ENCODE measurements at regions not wholly inside any gene's neighbourhood (a gene's known extent, or its start where the extent isn't known, plus 50 kb on each side); places are given as distances from the start of the nearest gene placed in this dataset.
"Not testable (repeated sequence)": the region's sequence is repeated elsewhere in the genome, so short reads cannot be mapped to it uniquely, and the experiment has no call there.

DNA sequence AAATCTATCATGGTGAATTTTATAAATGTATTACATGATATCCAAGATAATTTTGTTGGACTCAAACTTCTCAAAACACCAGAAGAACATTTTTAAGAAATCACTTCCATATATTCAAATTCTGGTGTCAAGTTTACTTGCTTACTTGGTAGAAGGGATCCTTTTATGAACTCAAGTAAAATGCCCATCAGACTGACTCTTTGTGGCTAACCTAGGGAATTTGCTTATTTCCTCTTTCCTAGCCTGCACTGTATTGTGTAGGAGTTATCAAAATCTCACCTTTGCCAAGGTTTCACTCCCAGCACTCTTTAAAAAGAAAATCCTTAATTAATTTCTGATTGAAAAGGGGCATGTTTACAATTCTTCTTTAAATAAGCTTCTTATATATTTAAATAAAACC, 196.5 kb downstream of the DUSP6 start:
- no peak for DNase-seq (ENCODE audit: low spot score)

GRCh38 chr12:89154743-89155499, 197.4 kb downstream of the DUSP6 start:
- DNase-seq (ENCODE audit: low spot score) = no peak

DNA sequence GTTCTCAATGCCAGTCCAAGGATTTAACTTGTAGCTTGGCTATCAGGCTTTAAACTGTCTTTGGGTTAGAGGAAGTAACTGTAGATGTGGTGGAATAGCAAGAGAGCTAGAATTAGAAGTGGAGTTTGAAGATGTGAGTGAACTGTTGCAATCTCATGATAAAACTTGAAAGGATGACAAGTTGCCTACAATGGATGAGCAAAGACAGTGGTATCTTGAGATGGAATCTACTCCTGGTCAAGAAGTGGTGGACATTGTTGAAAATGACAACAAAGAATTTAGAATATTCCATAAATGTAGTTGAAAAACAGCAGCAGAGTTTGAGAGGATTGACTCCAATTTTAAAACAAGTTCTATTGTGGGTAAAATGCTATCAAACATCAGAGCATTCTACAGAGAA, 199.0 kb downstream of the DUSP6 start:
- no peak for DNase-seq (ENCODE audit: low spot score)

DNA sequence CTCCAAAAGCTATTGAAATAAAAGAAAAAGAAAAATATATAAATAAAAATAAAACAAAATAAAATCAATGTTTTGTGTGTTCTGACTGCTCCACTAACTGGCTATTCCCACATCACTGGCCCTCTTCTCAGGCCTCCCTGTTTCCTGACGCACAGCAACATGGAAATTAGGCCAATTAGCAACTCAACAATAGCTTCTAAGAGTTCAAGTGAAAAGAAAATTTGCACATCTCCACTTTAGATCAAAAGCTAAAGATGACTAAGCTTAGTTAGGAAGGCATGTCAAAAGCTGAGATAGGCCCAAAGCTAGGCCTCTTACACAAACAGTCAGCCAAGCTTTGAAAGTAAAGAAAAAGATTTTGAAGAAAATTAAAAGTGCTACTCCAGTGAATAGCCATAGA, 200.8 kb downstream of the DUSP6 start:
- no peak for DNase-seq (ENCODE audit: low spot score)

DNA sequence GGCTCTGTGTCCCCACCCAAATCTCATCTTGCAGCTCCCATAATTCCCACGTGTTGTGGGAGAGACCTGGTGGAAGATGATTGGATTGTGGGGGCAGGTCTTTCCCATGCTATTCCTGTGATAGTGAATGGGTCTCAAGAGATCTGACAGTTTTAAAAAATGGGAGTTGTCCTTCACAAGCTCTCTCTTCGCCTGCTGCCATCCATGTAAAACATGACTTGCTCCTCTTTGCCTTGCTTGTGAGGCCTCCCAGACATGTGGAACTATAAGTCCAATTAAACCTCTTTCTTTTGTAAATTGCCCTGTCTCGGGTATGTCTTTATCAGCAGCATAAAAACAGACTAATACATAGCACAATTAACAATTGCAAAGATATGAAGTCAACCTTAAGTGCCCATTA, 201.5 kb downstream of the DUSP6 start:
- DNase-seq (ENCODE audit: low spot score) = not testable (repeated sequence)

DNA sequence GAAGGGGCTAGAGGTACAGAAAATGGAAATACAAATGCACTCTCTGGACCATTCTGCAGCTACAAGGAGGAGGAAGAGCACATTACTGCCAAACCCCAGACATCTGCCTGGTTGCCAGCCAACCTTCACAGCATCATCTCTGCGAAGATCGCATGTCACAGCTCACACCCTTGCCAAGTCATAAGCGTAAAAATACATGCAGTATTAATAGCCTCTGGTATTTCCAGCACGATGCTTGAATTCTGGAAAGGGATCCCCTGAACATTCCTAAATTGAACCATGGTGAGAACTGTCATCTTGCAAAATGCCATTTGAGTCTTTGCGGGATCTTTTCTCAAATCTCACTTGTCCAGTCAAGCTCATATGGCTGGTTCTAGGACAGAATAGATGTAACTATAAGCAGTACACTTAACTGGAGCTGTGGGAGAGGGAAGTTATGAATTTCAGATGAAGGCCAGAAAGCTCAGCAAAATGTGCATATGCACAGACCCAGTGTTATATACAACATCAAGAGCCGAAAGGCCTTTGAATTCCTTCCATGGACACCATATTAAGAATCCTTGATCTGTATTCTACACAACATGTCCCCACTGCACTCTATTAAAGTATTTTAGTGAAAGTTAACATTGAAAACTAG, 211.6 kb downstream of the DUSP6 start:
- peak; percentile 72 for DNase-seq (ENCODE audit: low spot score)

DNA sequence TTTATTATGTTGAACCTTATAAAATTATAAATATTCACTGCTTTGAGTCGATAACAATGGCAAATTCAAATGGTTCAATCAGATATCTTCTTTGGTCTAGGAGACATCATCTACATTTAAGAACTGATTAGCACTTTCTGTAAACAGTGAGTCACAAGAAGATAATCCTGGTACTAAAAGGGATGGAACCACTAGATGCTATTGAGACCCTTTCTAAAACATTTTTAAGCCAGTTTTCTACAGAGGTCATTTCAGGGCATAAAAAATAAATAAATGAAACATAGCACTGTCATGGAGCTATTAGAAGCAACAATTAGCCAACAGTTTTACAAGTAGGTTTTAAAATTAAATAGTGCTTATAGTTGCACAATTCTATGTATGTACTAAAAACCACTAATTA, 212.2 kb downstream of the DUSP6 start:
- DNase-seq (ENCODE audit: low spot score) = no peak

- DNase-seq (ENCODE audit: low spot score) = no peak
These were observed 212.9 kb downstream of the DUSP6 start for GRCh38 chr12:89139390-89139789.

- DNase-seq (ENCODE audit: low spot score) = no peak
These were observed 214.1 kb downstream of the DUSP6 start for GRCh38 chr12:89138048-89138852.

DNA sequence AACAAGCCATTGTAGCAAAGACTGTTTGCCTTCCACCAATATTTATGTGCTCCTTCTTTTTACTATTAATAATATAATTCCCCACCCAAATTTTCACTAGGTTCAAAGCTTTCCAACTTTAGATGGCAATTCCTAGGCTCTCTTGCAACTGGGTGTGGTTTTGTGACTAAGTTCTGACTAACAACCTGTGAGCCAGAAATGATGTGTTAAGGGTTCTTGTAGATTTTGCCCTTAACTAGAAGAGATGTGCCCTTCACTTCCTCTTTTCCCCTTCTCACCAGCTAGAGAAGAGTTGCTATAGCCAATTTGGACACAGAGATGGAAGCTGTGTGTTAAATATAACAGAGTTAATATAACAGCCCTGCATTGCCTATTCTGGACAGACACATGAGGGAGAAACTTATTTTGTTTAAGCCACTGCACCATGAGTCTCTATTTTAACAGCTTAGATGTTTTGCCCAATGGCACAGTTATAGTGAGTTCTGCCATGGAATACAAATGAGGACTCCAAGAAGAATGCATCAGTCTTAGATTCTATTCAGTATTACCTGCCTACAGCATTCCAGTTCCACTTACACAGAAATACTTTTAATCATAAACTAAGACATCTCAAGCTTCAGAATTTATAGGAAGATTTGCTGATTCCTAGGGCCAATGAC, 216.2 kb downstream of the DUSP6 start:
- no peak for DNase-seq (ENCODE audit: low spot score)

DNA sequence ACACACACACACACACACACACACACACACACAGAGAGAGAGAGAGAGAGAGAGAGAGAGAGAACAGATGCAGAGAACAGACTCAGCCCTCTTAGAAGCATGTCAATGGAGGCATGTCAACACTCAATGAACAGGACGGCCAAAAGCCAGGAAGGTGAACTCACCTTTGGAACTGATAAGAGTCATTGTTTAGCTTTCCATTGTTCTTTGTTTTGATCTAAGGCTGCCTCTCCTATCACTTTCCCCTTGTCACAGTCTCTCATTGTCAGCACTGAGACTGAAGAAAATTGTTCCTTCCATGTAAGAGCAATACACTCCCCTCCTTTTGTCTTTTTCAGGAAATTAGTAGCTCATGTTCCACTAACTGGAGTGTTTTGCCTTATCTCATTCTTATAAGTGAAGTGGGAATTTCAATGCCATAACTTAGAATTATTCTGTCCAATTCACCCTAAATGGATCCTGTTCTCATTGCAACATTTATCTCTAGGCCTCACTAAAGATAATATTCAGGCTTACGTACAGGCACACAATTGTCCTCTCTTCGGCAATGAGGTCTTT, 218.0 kb downstream of the DUSP6 start:
- DNase-seq (ENCODE audit: low spot score) = no peak

DNA sequence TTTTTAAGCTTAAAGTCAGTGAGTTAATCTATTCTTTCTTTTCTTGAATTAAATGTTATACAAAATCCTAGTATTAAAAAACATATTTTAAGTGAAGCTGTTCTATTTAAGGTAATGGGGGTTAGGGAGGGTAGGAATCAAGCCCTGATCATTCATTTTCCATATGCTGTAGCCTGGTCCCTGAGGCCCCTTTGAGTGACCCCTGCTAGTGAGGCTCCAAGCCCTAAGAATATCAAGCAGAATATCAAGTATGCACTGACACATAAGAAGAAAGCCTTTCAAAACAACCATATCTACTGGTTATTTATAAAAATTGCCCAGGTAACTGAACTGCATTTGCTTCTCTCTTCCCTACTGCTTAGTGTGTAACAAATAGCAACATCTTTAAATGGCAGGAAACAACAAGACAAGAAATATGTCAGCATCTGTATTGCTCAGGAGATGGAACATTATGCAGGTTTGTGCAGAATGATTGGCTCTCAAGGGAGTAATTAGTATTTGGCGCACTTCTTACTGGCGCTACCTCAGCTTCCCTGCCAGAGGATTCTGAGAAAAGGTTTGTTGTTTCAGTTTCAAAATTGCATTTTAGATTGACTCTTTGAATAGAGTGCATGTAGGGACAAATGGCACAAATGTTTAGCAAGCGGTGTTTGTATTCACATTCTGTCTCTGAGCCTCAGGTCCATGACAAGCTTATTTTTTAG, 223.0 kb downstream of the DUSP6 start:
- no peak for DNase-seq (ENCODE audit: low spot score)

- DNase-seq (ENCODE audit: low spot score) = no peak
These were observed 225.6 kb downstream of the DUSP6 start for GRCh38 chr12:89126712-89127111.

DNA sequence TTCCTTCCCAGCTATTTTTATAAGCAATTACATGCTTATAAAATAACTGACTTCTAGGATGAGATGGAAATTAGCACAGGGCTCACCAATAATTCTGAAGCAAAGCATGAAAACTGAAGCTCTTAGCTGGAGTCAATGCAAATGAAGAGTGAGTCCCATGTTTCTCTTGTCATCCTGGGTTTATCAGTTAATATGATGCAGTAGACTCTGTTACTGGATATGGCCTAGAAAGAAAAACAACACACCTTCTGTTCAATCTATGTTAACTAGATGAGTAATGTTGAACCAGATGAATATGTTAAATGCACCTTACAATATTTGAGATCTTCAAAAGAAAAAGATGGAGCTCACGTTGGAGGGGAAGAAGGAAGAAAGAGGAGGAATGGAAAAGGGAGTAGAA, 229.4 kb downstream of the DUSP6 start:
- no peak for DNase-seq (ENCODE audit: low spot score)

DNA sequence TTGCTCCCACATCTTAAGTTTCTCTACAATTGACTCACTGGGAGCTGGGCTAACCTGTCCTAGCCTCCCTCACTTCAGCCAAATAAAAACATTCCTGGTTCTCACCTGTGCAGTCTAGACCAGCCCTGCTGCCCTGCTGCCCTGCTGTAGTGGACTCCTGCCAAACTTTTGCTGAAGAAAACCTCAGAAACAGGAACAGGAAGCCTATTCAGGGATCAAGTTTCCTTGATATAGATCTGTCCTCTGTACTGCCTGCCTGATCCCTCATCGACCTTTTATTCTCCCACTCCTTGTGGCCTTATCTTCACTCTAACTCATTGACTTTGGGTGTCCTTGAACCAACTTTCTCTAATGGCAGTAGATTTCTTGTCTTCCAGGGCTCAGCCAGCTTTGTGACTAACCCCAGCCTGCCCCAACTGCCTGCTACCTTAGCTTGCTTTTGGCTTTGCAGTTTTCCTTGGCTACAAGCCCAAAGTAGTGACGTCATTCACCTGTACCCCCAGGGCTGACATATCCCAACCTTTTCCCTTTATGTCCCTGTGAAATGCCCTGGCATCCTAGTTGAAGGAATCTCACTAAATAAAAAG, 234.8 kb downstream of the DUSP6 start:
- no peak for DNase-seq (ENCODE audit: low spot score)

DNA sequence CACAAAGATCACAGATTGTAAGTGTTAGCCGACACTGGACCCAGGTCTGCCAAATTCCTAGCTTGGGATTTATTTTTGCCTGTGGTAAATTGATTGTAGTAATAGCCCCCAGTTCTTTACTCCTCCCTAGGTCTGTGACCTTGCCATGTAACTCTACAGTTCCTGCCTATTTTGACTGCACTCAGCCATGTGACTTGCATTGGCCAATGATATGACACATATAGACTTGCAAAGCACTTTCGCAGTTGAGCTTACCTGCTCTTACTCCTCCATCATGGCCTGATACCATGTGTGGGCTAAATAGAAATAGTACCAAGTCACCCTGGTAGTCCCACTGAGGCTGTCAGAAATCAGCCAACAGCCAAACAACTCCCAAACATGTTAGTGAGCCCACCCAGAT, 240.3 kb downstream of the DUSP6 start:
- no peak for DNase-seq (ENCODE audit: low spot score)

DNA sequence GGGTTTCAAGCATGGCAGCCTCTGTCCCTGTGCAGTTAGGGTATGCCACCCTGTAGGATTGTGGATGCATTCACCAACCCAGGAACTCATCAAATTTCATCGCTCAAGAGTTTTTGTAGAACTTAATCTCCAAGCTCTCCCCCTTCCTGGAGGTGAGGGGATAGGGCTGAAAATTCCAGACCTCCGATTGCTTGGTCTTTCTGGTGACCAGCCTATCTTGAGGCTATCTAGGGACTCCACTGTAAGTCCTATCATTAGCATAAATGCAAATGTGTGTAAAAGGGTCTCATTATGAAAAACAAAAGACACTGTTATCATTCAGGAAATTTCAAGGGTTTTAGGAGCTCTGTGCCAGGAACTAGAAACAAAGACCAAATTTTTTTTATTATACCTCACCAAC, 244.0 kb downstream of the DUSP6 start:
- DNase-seq (ENCODE audit: low spot score) = no peak

DNA sequence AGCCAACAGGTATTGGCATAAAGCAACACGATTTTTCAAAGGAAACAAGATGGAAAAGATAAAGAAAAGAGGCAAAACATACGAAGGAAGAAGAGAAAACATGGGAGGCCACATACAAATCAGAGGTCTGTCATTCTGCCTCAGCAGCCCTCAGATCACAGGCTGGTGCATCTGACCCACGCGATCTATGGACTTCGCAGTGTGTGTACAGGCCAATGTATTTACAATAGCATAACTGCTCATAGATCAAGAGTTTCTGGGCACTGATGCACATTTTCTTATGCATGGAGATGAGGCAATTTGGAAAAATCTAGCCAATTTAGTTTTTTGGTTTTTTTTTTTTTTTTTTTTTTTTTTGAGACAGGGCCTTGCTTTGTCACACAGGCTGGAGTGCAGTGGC, 245.4 kb downstream of the DUSP6 start:
- DNase-seq (ENCODE audit: low spot score) = no peak

DNA sequence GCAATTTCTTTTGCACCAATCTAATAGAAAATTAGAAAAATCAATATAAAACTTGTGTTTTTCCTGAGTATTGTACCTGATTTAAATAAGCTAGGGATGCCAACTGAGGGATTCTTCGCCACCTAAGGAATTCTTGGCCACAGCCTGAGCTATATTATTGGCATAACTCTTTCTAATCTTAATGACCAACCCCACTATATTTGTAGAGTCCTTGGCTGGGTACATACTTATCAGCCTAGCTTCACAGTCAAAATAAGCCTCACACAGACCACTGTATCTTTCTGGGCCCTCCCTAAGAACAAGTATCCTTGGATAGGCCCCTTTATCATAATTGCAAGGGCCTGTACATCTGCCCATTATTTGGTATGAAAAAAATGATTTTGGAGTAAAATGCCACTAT, 247.1 kb downstream of the DUSP6 start:
- no peak for DNase-seq (ENCODE audit: low spot score)

DNA sequence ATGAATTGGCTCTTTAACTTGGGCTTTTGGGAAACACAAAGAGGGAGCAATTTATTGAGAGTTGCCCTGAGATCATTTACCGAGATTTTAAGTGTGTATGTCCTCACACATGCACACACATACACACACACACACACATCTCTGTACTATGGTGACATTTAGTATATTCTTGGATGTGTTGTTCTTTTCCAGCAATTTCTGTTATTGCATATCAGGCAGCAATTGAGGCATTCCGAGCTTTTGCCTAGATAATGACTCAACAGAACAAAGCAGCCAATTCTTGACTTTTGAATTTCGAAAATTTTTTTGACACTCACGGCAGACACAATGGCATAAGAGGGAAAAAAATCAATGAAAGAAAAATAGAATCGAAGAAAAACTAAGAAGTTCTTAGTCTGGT, 248.5 kb downstream of the DUSP6 start:
- DNase-seq (ENCODE audit: low spot score) = no peak

DNA sequence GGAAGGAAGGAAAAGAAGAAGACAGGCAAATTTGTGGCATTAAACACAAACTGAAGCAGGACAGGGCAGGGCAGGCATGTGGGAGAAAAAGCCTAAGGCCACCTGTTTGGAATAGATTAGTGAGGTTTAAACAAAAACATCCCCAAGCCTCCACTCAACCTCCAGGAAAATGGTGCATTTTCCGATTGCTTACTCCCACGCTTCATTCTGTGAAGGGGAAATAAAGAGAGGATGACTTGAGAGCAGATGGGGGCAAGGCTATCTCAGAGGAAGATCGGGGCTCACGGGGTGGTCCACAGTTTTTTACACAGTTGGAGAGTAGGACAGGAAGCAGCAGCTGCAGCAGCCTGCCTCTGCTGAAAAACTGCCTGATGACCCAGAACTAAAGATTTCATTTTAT, 250.9 kb downstream of the DUSP6 start:
- DNase-seq (ENCODE audit: low spot score) = no peak
